HUES64 (cell line): ENCODE measurements at regions not wholly inside any gene's neighbourhood (a gene's known extent, or its start where the extent isn't known, plus 50 kb on each side); places are given as distances from the start of the nearest gene placed in this dataset.
"Not testable (repeated sequence)": the region's sequence is repeated elsewhere in the genome, so short reads cannot be mapped to it uniquely, and the experiment has no call there.

Source experiments
- H3K27ac ChIP-seq: 2 replicates; pipeline ENCODE4 v1.7.0; 2013; ENCODE audit warnings: low read depth, low read length, inconsistent platforms
- H3K27me3 ChIP-seq: 2 replicates; pipeline ENCODE4 v1.6.1; 2013; ENCODE audit warnings: mild to moderate bottlenecking, low read length; ENCODE audit not compliant: insufficient read depth
- H3K36me3 ChIP-seq: 2 replicates; pipeline ENCODE4 v1.6.1; 2013; ENCODE audit warnings: mild to moderate bottlenecking, low read length; ENCODE audit not compliant: insufficient read depth
- H3K4me1 ChIP-seq: 2 replicates; pipeline ENCODE4 v1.6.1; 2013; ENCODE audit warnings: mild to moderate bottlenecking, low read length, moderate library complexity; ENCODE audit not compliant: insufficient read depth
- H3K4me3 ChIP-seq: 2 replicates; pipeline ENCODE4 v1.5.1; 2013; ENCODE audit warnings: mild to moderate bottlenecking, low read length, moderate library complexity
- H3K9ac ChIP-seq: 2 replicates; pipeline ENCODE4 v1.6.1; 2013; ENCODE audit warnings: mild to moderate bottlenecking, low read depth, low read length
- H3K9me3 ChIP-seq: 2 replicates; pipeline ENCODE4 v1.6.1; 2013; ENCODE audit warnings: low read depth, low read length; ENCODE audit not compliant: insufficient read depth
- WGBS: fragments of 150-250, 120-280 bp; methylation state at CpG from one replicate; pipeline ENCODE4 v1.1.7; 2013; ENCODE audit warnings: missing lambda C conversion rate; 5-methylcytosine and 5-hydroxymethylcytosine counted together

DNA sequence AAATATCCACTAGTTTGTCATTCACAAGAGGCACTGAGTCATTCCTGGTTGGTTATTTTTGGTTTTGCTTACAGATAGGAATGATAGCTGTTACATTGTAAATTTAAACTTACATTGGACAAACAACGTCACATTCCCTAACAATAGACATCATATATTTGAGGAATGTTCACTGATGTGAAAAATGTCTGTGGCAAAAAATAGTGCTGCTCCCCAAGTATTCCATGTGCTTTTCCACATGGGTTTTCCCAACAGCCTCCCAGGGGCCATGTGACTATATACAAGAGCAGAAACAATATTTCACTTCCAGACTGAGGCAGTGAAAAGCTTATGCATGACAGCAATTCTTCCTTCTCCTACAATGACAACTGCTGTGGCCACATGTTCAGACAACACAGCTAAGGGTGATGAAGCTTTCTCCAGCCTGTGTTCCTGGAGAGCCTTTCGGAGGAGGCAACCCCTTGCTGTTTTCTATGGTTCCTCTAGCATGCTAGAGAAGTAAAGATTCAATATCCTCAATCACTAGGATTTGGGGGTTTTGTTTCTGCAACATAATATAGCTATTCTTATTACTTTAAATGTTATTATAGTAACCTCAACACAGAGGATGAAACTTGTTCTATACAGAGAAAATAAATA, 202.7 kb downstream of the PTH2R start:
- WGBS = 100% methylated on average over 1 of the region's 2 CpGs
- Histone ChIP-seq H3K27me3 (no peaks in the 10 kb centered on the region), H3K9me3 (no peaks in the 10 kb centered on the region), H3K9ac (no peak overlapping the region), H3K27ac (no peak overlapping the region), H3K4me1 (no peaks in the 10 kb centered on the region), H3K36me3 (no peaks in the 10 kb centered on the region), H3K4me3 (no peak overlapping the region)

DNA sequence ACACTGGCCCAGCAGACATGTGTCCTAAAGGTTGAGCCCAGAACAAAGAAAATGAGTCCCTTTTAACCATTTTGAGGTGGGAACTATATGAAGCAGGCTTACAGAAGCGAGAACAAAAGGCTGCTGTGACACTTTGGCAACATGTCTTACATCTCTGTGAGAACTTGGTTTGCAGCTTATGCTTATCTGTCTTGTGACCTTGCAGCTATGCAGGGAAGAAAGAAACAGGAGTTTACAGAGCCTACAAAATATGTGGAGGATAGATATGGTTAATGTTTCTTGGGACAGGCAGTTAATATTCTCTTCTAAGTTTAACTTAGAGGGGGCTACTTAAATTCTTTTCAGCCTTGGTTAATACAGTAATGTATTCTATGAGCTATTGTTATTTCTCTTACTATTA, 209.1 kb downstream of the PTH2R start:
- H3K9ac ChIP-seq, H3K36me3 ChIP-seq, H3K27me3 ChIP-seq, H3K9me3 ChIP-seq, H3K4me3 ChIP-seq, H3K4me1 ChIP-seq, H3K27ac ChIP-seq: not testable (repeated sequence)
- 78% methylated on average over 1 of the region's 1 CpG for WGBS

DNA sequence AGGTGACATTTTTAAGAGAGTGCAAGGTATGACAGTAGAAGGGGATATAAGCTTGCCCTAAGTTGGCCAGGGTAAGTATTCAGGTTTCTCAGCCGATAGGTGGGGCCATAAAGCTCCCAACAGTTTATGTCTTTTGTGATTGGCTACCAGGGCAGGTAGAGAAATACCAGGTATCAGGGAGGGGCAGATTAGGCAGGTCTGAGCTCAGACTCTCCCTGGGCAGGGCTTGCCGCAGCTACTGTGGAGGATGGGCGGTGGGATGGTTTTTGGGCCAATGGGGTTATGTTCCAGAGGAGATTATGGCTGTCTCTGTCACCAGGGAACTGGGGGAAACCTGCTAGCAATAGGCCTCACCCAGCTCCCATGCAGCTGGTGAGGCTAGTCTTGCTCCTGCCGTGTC, 211.6 kb downstream of the PTH2R start:
- no peaks in the 10 kb centered on the region for H3K9me3 ChIP-seq
- no peaks in the 10 kb centered on the region for H3K4me1 ChIP-seq
- H3K27ac ChIP-seq = no peak overlapping the region
- no peaks in the 10 kb centered on the region for H3K27me3 ChIP-seq
- no peak overlapping the region for H3K4me3 ChIP-seq
- H3K9ac ChIP-seq = no peak overlapping the region
- 93% methylated on average over 4 of the region's 4 CpGs for WGBS
- H3K36me3 ChIP-seq = no peaks in the 10 kb centered on the region

DNA sequence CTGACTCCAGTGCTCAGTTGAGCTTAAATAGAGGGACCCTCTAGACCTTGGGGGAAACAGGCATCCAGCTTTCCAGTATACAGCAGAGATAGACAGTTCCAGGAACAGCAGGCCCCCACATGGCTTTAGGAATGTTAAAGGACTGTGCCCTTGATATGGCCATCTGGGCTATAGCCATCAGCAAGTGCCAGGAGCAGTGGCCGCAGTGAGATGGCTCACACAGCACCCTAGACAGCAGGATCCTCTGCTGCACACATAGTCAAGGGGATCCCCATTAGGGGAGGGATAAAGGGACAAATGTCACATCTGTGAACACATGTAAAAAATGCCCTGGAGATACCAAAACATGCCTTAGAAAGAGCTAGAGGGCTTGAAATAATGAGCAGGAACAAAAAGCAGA, 213.4 kb downstream of the PTH2R start:
- no peak overlapping the region for H3K27ac ChIP-seq
- H3K36me3 ChIP-seq = no peaks in the 10 kb centered on the region
- no peaks in the 10 kb centered on the region for H3K9me3 ChIP-seq
- H3K4me1 ChIP-seq = no peaks in the 10 kb centered on the region
- 100% methylated on average over 1 of the region's 1 CpG for WGBS
- no peaks in the 10 kb centered on the region for H3K27me3 ChIP-seq
- no peak overlapping the region for H3K4me3 ChIP-seq
- H3K9ac ChIP-seq = no peak overlapping the region

DNA sequence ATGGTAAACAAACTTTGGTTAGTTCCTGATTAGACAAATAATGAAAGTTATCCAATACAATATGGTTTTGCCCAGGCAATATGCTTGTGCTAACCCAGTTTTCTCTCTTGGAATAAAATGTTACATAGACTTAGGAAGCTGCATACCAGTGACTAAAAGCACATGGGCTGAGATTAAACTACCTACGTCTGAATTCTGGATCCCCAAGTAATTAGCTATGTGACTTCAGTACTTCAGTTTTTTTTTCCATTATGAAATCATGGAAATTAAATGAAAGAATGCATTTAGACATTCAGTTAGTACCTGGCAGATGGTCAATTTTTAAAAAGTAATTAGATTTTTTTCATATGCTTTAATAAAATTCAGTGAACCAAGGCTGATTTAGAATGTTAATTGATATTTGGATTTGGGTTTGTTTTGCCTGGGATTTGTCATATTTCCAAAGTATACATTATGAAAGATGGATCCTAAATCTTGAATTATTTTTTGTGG, 213.9 kb downstream of the PTH2R start:
- H3K4me3 ChIP-seq = no peak overlapping the region
- 83% methylated on average over 1 of the region's 1 CpG for WGBS
- no peaks in the 10 kb centered on the region for H3K4me1 ChIP-seq
- H3K27me3 ChIP-seq = no peaks in the 10 kb centered on the region
- no peak overlapping the region for H3K27ac ChIP-seq
- H3K36me3 ChIP-seq = no peaks in the 10 kb centered on the region
- H3K9me3 ChIP-seq = no peaks in the 10 kb centered on the region
- H3K9ac ChIP-seq = no peak overlapping the region

DNA sequence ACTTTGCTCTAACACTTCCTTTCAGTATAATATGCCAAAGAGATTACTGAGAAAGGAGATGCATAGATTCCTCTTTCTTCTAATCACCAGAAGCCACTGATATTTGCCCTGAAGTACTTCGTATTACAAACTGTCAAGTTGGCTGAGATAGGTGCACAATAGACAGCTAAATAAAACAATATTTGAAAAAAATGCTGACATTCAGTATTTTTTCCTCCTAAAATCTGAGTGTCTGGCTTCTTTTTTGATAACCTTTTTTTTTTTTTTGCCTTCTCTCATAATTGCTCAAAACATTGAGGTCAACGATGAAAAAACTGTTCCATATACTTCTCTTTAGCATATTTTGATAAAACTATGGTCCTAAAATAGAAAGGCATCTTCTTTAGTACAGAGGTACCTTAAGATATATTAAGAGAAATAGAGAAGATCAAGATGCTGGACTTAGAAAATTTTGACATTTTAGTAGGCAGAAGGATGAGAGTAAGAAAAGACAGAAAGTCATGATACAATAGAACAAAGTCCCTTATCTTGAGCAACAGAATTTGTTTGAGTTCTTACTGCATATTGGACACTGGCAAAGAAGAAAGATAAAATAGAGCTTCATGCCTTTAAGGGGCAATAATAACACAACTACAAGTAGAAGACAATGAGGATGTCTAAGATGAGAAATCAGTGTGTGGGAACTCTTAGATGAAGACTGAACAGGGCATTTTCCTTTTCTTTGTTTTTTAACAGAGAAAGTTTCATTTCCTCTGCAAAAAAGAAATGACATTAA, 220.7 kb downstream of the PTH2R start:
- no peaks in the 10 kb centered on the region for H3K4me1 ChIP-seq
- H3K9ac ChIP-seq = no peak overlapping the region
- H3K4me3 ChIP-seq = no peak overlapping the region
- no peaks in the 10 kb centered on the region for H3K36me3 ChIP-seq
- H3K27me3 ChIP-seq = no peaks in the 10 kb centered on the region
- 88% methylated on average over 1 of the region's 2 CpGs for WGBS
- no peaks in the 10 kb centered on the region for H3K9me3 ChIP-seq
- no peak overlapping the region for H3K27ac ChIP-seq

DNA sequence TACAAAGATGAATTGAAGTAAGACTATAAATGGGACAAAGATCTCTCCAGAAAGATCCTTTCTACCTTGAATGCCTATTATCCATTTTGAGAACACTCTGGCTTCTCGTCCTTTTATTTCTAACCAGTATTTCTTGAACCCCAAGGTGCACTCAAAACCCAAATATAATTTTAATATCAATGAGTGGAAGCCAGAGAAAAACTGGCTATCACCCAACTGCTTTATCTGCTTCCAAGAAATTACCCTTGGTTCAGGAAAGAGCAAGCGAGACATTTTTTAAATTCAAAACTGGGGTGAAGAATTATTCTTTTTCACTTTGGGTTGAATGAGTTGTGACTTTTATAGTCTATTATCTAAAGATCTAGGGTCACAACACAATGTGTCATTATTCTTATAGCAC, 221.3 kb downstream of the PTH2R start:
- Histone ChIP-seq H3K4me3 (no peak overlapping the region), H3K27ac (no peak overlapping the region), H3K9me3 (no peaks in the 10 kb centered on the region), H3K27me3 (no peaks in the 10 kb centered on the region), H3K9ac (no peak overlapping the region), H3K4me1 (no peaks in the 10 kb centered on the region), H3K36me3 (no peaks in the 10 kb centered on the region)
- WGBS = 93% methylated on average over 2 of the region's 2 CpGs

DNA sequence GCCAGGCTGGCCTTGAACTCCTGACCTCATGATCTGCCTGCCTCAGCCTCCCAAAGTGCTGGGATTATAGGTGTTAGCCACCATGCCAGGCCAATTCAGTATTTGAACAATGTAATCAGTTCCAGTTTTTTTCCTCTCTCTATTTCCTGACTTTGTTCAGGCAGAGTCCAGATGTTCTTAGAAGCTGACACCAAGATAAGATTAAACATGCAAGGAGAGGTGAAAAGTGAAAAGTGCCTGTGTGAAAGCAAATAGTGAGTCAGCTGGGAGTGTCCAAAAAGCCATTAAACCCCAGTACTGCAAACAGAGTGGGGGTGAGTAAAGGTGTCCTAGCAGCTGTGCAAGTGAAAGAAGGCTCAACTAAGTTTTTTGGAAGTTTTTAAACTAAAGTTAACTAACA, 231.5 kb downstream of the PTH2R start:
- H3K4me1 ChIP-seq = no peaks in the 10 kb centered on the region
- H3K27me3 ChIP-seq = no peaks in the 10 kb centered on the region
- H3K36me3 ChIP-seq = no peaks in the 10 kb centered on the region
- no peak overlapping the region for H3K4me3 ChIP-seq
- no peak overlapping the region for H3K9ac ChIP-seq
- H3K9me3 ChIP-seq = no peaks in the 10 kb centered on the region
- H3K27ac ChIP-seq = no peak overlapping the region

DNA sequence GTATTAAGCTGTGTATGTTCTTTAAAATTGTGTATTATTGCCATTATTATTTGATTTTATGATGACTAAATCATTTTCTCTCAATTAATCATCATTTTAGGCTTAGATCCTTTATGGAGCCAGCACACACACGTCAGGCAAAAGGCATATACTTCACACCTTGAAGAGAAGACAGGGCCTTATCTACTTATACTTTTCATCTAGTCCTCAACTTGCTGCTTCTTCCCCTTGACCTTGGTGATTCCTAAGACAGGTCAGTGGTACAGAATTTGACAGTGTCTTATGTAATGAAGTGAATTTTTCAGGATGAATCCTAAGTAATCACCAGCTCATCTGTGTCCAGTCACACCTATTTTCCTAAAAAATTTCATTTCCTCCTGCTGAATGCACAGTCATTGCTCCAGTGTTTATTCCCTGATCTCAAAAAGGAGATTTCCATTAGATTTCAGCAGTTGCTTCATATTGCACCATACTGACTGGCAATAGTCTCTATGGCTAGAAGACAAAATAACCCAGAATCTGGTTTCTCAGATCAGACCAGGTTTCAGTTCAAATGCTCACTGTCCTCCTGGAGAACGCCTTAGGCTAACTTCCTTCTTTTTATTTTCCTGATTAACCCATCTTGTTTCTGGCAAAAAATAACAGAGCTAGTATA, 235.7 kb downstream of the PTH2R start:
- no peaks in the 10 kb centered on the region for H3K4me1 ChIP-seq
- H3K36me3 ChIP-seq = no peaks in the 10 kb centered on the region
- H3K4me3 ChIP-seq = no peak overlapping the region
- H3K9me3 ChIP-seq = no peaks in the 10 kb centered on the region
- H3K27ac ChIP-seq = no peak overlapping the region
- no peak overlapping the region for H3K9ac ChIP-seq
- no peaks in the 10 kb centered on the region for H3K27me3 ChIP-seq
- 67% methylated on average over 2 of the region's 2 CpGs for WGBS

DNA sequence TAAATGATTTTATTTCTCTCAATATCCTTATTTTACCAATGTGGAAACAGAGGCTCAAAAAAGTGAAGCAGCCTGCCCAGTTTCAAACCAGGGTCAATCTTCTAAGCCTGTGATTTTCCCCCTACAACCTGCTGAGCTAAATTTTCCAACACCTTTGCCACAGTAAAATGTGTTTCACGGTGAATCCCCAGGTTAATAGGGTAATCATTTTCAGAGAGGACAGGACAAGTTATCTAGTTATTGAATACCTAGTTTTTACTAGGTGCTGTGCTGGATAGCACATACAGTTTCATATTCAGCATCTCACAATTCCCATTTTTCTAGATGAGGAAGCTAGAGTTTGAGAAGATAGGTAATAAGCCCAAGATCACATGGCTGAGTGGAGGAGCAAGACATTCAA, 236.6 kb downstream of the PTH2R start:
- Histone ChIP-seq H3K9me3 (no peaks in the 10 kb centered on the region), H3K4me1 (no peaks in the 10 kb centered on the region), H3K4me3 (no peak overlapping the region), H3K9ac (no peak overlapping the region), H3K27ac (no peak overlapping the region), H3K36me3 (no peaks in the 10 kb centered on the region), H3K27me3 (no peaks in the 10 kb centered on the region)
- WGBS = 86% methylated on average over 1 of the region's 1 CpG

DNA sequence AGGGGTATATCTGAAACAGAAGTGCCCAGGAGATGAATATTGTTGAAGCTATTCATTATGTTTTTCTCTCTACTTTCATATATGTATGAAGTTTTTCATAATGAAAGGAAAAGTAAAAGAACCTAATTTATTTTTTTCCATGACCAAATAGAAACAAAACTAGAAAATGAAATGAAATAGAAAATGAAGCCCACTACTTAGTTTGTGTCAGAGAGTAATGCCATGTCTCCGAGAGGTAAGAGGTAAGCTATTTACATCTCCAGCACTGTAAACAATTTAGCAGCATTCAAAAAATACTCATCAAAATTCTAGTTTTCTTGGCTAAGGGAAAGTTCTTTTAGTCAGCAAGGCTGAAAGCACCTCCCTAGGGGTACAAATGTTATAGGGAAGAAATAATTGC, 238.6 kb downstream of the PTH2R start:
- no peaks in the 10 kb centered on the region for H3K4me1 ChIP-seq
- H3K4me3 ChIP-seq = no peak overlapping the region
- H3K27me3 ChIP-seq = no peaks in the 10 kb centered on the region
- no peak overlapping the region for H3K27ac ChIP-seq
- H3K9me3 ChIP-seq = no peaks in the 10 kb centered on the region
- H3K9ac ChIP-seq = no peak overlapping the region
- no peaks in the 10 kb centered on the region for H3K36me3 ChIP-seq
- no CpG with 5 or more reads among the region's 1 CpG for WGBS
